ENCODE measurements at regions not wholly inside any gene's neighbourhood (a gene's known extent, or its start where the extent isn't known, plus 50 kb on each side); places are given as distances from the start of the nearest gene placed in this dataset.
A peak's percentile ranks its signal among the peaks of the same experiment; 100 is the strongest.

DNA sequence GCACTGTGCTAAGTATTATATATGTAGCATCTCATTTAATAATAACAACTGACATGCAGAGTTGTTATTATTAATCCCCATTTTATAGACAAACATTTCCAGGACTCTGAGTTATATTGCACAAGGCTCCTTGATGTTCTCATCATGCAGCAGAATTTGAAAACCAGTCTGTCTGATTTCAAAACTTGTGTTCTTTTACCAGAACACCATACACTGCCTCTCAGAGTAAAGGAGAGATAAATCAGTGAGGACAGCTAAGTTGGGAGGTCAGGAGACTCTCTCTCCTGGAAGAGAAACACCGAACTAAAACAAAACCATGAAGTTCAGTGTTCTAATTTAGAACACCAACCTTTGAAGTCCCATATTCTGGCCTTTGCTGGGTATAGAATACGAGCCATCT is 92.7 kb upstream of the TNC start:
- Histone ChIP-seq H3K4me3 (no peak overlapping the region), H3K4me2 (ENCODE audit: unreplicated experiment) (no peak overlapping the region), H2AFZ (no peak overlapping the region), H3K9me2 (ENCODE audit: insufficient read depth) (no peaks in the 10 kb centered on the region; the same call in 1 of the 2 replicates), H4K20me1 (ENCODE audit: insufficient read depth) (no peaks in the 10 kb centered on the region), H3K9ac (no peak overlapping the region), H3K79me2 (ENCODE audit: insufficient read depth) (no peaks in the 10 kb centered on the region), H3K27me3 (replicated peaks; ENCODE audit: insufficient read depth) (no peaks in the 10 kb centered on the region), H3K27ac (no peak overlapping the region), H3F3A (ENCODE audit: insufficient read depth) (peaks cover 54% of the 10 kb centered on the region), H3K4me1 (ENCODE audit: insufficient read depth) (peaks cover 65% of the 10 kb centered on the region), H3K36me3 (ENCODE audit: low read depth) (no peaks in the 10 kb centered on the region), H3K9me3 (ENCODE audit: low read depth) (no peaks in the 10 kb centered on the region)
- TF ChIP-seq EZH2 (IDR thresholded peaks at IDR 0.05; ENCODE audit: insufficient read depth, poor library complexity, severe bottlenecking) (no peak), EZH2phosphoT487 (IDR thresholded peaks at IDR 0.05; ENCODE audit: insufficient read depth, low read depth) (no peak)
- WGBS, 2 experiments (ENCODE audit: low coverage in 1 of 2, low lambda C conversion rate in 2 of 2, missing lambda C conversion rate in 2 of 2), result 89 to 91% methylated on average over 2 of the region's 2 CpGs
- in situ Hi-C loops (cut with MboI), result no loop called here
- no peak for DNase-seq

DNA sequence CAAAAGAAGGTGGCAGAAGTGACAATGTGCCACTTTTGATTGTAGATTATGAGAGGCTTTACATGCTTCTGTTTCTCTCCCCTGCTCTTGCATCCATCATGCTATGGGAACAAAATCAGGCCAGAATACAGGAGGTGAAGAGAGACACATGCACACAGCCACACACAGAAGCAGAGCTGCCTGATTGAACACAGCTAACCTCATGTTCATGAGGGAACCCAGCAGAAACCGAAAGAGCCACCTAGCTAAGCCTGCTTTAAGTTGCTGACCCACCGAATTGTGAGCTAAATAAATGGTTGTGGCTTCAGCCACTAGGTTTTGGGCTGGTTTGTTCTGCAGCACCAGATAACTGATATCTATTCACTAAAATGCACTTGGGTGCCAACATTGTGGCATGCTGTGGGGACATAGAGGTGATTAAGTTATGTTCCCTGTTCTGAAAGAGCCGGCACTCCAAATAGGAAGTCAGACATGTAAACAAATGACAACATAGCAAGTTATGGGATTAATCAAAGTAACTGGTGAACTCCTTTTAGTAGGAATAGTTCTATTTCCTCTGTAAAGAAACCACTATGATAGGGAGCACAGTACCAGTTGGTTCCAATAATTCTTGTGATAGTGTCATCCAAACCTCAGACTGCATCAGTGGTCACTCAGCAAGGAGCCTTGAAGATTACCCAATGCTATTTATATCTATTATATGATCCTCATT is 93.6 kb upstream of the TNC start:
- no peak overlapping the region for H3K4me3 ChIP-seq
- H3K9me2 ChIP-seq (ENCODE audit: insufficient read depth), result no peaks in the 10 kb centered on the region; the same call in 1 of the 2 replicates

DNA sequence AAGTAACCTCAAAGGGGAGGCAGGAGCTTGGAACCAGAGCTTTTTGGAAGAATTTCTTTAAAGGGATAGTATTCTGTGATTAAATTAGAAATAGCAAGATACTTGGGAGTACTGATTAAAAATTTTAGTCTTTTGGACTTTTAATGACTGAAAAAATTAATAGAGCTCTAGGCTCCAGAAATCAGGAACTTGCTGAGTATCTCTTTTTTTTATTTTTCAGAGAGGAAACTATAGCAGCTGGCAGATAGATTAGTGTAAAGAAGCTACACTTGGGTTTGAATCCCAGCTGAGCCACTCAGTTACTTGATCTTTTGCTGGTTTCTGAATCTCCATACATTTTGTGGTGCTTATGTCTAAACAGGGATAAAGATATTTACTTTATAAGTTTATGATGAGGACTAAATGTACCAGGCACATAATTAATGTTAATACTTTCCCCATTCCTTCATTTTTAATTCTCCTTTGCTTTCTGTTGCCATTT is 94.2 kb upstream of the TNC start:
- Histone ChIP-seq H3K36me3 (ENCODE audit: low read depth) (no peaks in the 10 kb centered on the region), H3K9me2 (ENCODE audit: insufficient read depth) (no peaks in the 10 kb centered on the region; the same call in 1 of the 2 replicates), H3K4me1 (ENCODE audit: insufficient read depth) (peaks cover 52% of the 10 kb centered on the region), H3K9me3 (ENCODE audit: low read depth) (no peaks in the 10 kb centered on the region), H3K79me2 (ENCODE audit: insufficient read depth) (no peaks in the 10 kb centered on the region), H3K9ac (no peak overlapping the region), H3K4me2 (ENCODE audit: unreplicated experiment) (peak overlapping the region; percentile 41), H3K27me3 (replicated peaks; ENCODE audit: insufficient read depth) (no peaks in the 10 kb centered on the region), H4K20me1 (ENCODE audit: insufficient read depth) (no peaks in the 10 kb centered on the region), H3F3A (ENCODE audit: insufficient read depth) (peaks cover 50% of the 10 kb centered on the region), H3K27ac (no peak overlapping the region), H2AFZ (no peak overlapping the region), H3K4me3 (no peak overlapping the region)
- no peak for DNase-seq
- TF ChIP-seq EZH2phosphoT487 (IDR thresholded peaks at IDR 0.05; ENCODE audit: insufficient read depth, low read depth), result no peak
- TF ChIP-seq EZH2 (IDR thresholded peaks at IDR 0.05; ENCODE audit: insufficient read depth, poor library complexity, severe bottlenecking), result no peak
- in situ Hi-C loops (cut with MboI), result no loop called here

More for the DNA sequence above, 93.6 kb upstream of the TNC start:
- 27 to 28% methylated on average over 3 of the region's 3 CpGs for WGBS, 2 experiments (ENCODE audit: low coverage in 1 of 2, low lambda C conversion rate in 2 of 2, missing lambda C conversion rate in 2 of 2)
- H3K4me1 ChIP-seq (ENCODE audit: insufficient read depth), result peaks cover 58% of the 10 kb centered on the region
- H3K27me3 ChIP-seq (replicated peaks; ENCODE audit: insufficient read depth), result no peaks in the 10 kb centered on the region
- in situ Hi-C loops (cut with MboI), result no loop called here
- H3K9me3 ChIP-seq (ENCODE audit: low read depth), result no peaks in the 10 kb centered on the region
- no peaks in the 10 kb centered on the region for H4K20me1 ChIP-seq (ENCODE audit: insufficient read depth)
- H3K79me2 ChIP-seq (ENCODE audit: insufficient read depth), result no peaks in the 10 kb centered on the region
- H2AFZ ChIP-seq, result no peak overlapping the region
- peaks cover 50% of the 10 kb centered on the region for H3F3A ChIP-seq (ENCODE audit: insufficient read depth)
- H3K27ac ChIP-seq, result no peak overlapping the region
- DNase-seq, result peak; percentile 63
- peak overlapping the region; percentile 41 for H3K4me2 ChIP-seq (ENCODE audit: unreplicated experiment)
- peak; percentile 79; the same call in 1 of the 2 replicates for TF ChIP-seq EZH2phosphoT487 (IDR thresholded peaks at IDR 0.05; ENCODE audit: insufficient read depth, low read depth)
- no peak for TF ChIP-seq EZH2 (IDR thresholded peaks at IDR 0.05; ENCODE audit: insufficient read depth, poor library complexity, severe bottlenecking)
- no peaks in the 10 kb centered on the region for H3K36me3 ChIP-seq (ENCODE audit: low read depth)
- H3K9ac ChIP-seq, result no peak overlapping the region

DNA sequence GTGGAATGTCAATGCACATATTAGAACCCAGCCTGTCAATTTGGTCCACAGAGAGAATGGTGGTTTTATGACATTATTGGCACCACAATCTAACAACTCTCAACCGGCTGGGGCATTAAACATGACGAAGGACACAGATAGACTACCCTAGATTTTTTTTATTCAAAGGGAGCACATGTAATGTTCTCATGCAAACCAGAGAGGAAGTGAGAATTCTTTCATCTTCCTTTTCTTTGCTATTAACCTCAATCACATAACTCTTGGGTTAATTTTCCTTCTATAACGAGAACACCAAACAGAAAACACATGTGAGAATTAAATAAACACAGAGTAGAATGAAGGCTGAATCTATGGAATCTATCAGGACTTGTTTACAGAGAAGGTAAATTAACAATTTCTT is 94.9 kb upstream of the TNC start:
- Histone ChIP-seq H2AFZ (no peak overlapping the region), H3K9ac (no peak overlapping the region), H3F3A (ENCODE audit: insufficient read depth) (peaks cover 43% of the 10 kb centered on the region), H3K4me3 (no peak overlapping the region), H4K20me1 (ENCODE audit: insufficient read depth) (no peaks in the 10 kb centered on the region), H3K27me3 (replicated peaks; ENCODE audit: insufficient read depth) (no peaks in the 10 kb centered on the region), H3K4me1 (ENCODE audit: insufficient read depth) (peaks cover 45% of the 10 kb centered on the region), H3K9me3 (ENCODE audit: low read depth) (no peaks in the 10 kb centered on the region), H3K79me2 (ENCODE audit: insufficient read depth) (no peaks in the 10 kb centered on the region), H3K4me2 (ENCODE audit: unreplicated experiment) (no peak overlapping the region), H3K27ac (no peak overlapping the region), H3K9me2 (ENCODE audit: insufficient read depth) (no peaks in the 10 kb centered on the region; the same call in 1 of the 2 replicates), H3K36me3 (ENCODE audit: low read depth) (no peaks in the 10 kb centered on the region)
- in situ Hi-C loops (cut with MboI), result no loop called here
- TF ChIP-seq EZH2phosphoT487 (IDR thresholded peaks at IDR 0.05; ENCODE audit: insufficient read depth, low read depth), result no peak
- TF ChIP-seq EZH2 (IDR thresholded peaks at IDR 0.05; ENCODE audit: insufficient read depth, poor library complexity, severe bottlenecking), result no peak
- no peak for DNase-seq
- 87 to 91% methylated on average over 3 of the region's 3 CpGs for WGBS, 2 experiments (ENCODE audit: low coverage in 1 of 2, low lambda C conversion rate in 2 of 2, missing lambda C conversion rate in 2 of 2)
